ENCODE measurements at regions not wholly inside any gene's neighbourhood (a gene's known extent, or its start where the extent isn't known, plus 50 kb on each side); places are given as distances from the start of the nearest gene placed in this dataset.

DNA sequence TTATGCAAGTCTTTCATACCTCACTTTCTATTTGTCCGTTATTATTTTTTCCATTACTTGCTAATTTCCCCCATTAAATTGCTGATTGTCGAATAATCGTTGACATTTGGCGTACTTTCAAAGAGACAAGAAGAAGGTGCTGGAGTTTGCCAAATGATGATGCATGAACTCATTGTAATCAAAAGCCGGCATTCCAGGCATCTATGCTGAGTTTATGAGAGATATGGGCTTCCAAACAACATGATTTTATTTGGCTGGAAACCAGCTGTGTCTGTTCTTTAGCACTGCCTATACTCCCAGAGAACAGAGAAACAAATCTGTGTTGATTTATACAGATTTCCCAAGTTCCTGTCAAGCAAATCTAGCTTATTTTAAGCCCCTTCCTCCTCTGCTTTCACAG is 80.8 kb upstream of the RPS6KA3 start:
- DNase-seq (ENCODE audit: low read depth) = no peak
- H3K4me3 ChIP-seq (ENCODE audit: low read depth, low read length) = no peak overlapping the region
- TF ChIP-seq, protein P1, sequence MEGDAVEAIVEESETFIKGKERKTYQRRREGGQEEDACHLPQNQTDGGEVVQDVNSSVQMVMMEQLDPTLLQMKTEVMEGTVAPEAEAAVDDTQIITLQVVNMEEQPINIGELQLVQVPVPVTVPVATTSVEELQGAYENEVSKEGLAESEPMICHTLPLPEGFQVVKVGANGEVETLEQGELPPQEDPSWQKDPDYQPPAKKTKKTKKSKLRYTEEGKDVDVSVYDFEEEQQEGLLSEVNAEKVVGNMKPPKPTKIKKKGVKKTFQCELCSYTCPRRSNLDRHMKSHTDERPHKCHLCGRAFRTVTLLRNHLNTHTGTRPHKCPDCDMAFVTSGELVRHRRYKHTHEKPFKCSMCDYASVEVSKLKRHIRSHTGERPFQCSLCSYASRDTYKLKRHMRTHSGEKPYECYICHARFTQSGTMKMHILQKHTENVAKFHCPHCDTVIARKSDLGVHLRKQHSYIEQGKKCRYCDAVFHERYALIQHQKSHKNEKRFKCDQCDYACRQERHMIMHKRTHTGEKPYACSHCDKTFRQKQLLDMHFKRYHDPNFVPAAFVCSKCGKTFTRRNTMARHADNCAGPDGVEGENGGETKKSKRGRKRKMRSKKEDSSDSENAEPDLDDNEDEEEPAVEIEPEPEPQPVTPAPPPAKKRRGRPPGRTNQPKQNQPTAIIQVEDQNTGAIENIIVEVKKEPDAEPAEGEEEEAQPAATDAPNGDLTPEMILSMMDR (IDR thresholded peaks at IDR 0.05; ENCODE audit: low read depth, low read length, missing control alignments) = no peak

DNA sequence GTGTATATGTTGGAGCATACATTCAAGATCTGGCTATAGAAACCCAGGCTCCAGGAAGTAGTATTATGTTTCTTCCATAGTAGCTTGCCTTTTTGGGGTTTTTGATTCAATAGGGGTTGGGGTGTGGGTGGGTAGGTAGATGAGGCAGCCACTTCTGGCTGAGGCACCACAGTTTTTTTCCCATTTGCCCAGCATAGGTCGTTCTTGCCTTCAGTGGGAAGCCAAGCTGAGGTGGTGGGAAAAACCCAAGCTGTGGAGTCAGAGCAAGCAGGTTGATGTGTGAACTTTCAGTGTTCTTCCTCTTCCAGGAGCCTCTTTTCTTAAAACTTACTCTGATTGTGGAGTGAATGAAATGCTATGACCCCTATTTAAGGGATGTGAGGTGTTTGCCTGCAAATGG is 67.0 kb upstream of the RPS6KA3 start:
- TF ChIP-seq, protein P1 (IDR thresholded peaks at IDR 0.05; ENCODE audit: low read depth, low read length, missing control alignments) = no peak
- DNase-seq (ENCODE audit: low read depth) = no peak
- H3K4me3 ChIP-seq (ENCODE audit: low read depth, low read length) = no peak overlapping the region

DNA sequence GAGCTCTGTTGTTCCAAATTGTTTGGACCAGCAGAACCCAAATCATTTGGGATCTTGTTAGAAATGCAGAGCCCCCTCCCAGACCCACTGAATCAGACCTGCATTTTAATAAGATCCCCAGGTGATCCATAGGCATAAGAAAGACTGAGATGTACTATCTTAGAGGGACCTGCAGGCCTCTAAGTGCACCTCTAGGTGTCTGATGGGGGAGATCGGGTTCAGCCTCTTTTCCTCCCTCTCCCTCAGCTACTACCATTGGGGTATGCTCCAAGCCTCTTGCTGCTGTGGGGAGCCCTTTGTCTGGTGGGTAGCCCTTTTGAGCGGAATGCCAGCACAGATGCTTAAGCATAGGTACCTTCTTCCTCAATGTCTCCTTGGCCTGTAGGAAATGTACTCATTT is 63.8 kb upstream of the RPS6KA3 start:
- H3K4me3 ChIP-seq (ENCODE audit: low read depth, low read length) = no peak overlapping the region
- DNase-seq (ENCODE audit: low read depth) = no peak
- TF ChIP-seq, protein P1 (IDR thresholded peaks at IDR 0.05; ENCODE audit: low read depth, low read length, missing control alignments) = no peak

DNA sequence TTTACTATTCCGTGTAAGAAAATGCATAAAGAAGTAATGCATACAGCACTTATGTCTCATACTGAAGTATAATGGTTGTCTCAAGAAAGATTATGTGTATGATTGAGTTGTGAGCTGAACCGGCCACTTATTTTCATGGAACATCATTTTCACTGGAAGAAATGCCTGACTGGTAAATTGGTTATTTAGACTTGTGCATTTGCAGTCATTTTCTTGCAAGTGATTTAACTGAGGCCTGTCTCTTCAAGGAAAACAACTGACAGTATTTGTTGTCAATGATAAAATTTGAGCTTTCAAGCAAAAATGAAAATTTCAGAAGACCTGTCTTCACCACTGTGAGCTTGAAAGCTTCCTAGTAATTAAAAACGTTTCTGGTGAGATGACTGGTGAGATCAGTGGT is 62.7 kb upstream of the RPS6KA3 start:
- TF ChIP-seq, protein P1 (IDR thresholded peaks at IDR 0.05; ENCODE audit: low read depth, low read length, missing control alignments) = no peak
- no peak overlapping the region for H3K4me3 ChIP-seq (ENCODE audit: low read depth, low read length)
- no peak for DNase-seq (ENCODE audit: low read depth)

DNA sequence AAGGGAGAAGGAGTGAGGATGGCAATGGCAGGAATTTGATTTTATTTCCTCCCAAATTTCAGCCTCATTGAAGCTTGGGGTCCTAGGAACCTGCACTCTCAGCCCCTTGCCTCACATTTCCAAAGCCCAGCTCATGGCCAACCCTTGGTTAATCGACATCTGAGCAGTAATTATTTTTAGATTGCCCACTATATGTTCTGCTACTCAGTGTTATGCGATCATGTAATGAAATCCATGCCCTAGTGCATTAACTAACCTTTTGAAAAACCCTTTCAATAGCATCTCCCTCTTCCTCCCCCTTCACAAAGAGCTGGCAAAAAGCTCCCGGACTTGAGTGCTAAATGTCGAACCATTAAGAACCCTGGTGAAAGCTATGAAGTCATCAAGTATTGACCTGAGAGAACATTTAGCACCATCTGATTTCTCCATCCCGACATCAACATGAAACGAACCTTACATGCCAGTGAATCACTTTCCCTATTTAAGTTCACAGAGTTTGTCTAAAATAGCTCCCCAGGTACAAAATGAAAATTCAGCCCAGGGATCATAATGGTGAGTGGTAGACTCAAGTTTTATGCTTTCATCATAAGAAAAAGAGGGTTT is 59.2 kb upstream of the RPS6KA3 start:
- H3K4me3 ChIP-seq (ENCODE audit: low read depth, low read length) = no peak overlapping the region
- TF ChIP-seq, protein P1 (IDR thresholded peaks at IDR 0.05; ENCODE audit: low read depth, low read length, missing control alignments) = no peak
- DNase-seq (ENCODE audit: low read depth) = no peak

DNA sequence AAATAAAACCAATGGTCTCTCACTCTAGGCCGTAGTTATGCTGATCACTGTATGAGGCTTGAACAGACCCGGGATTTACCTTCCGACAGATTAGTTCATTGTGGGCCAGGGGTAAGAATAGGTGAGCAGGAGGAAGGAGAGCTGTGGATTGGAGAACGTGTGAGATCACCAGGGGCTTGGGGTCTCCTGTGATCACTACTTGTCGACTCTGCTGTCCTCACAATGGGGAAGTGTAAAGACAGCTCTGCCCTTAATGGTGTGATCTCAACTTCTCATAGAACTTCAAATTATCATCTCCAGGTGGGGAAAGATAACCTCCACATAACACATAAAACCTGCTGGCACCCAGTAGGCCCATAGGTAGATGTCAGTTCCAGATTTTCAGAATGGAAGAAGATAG is 56.2 kb upstream of the RPS6KA3 start:
- no peak for DNase-seq (ENCODE audit: low read depth)
- H3K4me3 ChIP-seq (ENCODE audit: low read depth, low read length) = no peak overlapping the region
- TF ChIP-seq, protein P1 (IDR thresholded peaks at IDR 0.05; ENCODE audit: low read depth, low read length, missing control alignments) = no peak

DNA sequence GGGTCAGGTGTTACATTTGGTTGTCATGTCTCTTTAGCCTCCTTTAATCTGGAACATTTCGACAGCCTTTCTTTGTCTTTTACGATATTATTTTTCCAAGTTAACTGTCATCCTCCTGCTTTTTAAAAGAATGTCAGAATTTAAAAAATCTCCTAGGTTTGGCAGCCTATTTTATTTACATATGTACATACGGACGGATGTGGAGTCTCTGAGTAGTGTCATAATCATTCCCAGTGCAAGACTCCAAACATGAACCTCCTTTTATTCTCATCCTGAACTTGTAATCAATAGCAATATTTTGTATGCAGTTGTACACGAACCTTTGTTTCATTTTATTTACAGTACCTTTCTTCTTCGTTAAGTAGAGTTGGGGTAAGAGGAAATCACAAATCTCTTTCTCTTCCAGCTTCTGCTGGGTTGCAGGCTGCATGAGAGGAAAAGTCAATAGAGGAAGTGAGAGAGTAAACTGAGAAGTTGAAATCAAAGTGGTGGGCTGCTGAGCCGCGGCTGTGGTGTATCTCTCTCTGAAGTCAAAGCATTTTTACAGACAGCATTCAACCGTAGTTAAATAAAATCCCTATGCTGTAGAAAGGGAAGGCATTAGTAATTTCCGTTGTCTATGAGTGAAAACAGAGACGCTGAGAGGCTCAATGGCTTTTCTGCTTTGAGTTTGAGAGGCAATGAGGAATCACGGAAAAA is 53.9 kb upstream of the RPS6KA3 start:
- DNase-seq (ENCODE audit: low read depth) = peak; percentile 37
- H3K4me3 ChIP-seq (ENCODE audit: low read depth, low read length) = no peak overlapping the region
- TF ChIP-seq, protein P1 (IDR thresholded peaks at IDR 0.05; ENCODE audit: low read depth, low read length, missing control alignments) = no peak

Measured in GM12864 (cell line).